Choroid plexus epithelial cell (primary cell): ENCODE measurements at regions not wholly inside any gene's neighbourhood (a gene's known extent, or its start where the extent isn't known, plus 50 kb on each side); places are given as distances from the start of the nearest gene placed in this dataset.
"Not testable (repeated sequence)": the region's sequence is repeated elsewhere in the genome, so short reads cannot be mapped to it uniquely, and the experiment has no call there.

Experiments
- DNase-seq: peaks from one replicate; pipeline ENCODE4 v3.0.0-alpha.2; 2010; ENCODE audit warnings: low read depth
- H3K4me3 ChIP-seq: 2 replicates; pipeline ENCODE4 v1.5.1; 2011; ENCODE audit warnings: low read depth, mild to moderate bottlenecking, control low read depth, low read length, moderate library complexity
- TF ChIP-seq, protein P1 (sequence below): conservative IDR thresholded peaks from 2 replicates; pipeline ENCODE4 v1.5.1; 2011; ENCODE audit warnings: low read depth, mild to moderate bottlenecking, control low read depth, inconsistent platforms, low read length, moderate library complexity

DNA sequence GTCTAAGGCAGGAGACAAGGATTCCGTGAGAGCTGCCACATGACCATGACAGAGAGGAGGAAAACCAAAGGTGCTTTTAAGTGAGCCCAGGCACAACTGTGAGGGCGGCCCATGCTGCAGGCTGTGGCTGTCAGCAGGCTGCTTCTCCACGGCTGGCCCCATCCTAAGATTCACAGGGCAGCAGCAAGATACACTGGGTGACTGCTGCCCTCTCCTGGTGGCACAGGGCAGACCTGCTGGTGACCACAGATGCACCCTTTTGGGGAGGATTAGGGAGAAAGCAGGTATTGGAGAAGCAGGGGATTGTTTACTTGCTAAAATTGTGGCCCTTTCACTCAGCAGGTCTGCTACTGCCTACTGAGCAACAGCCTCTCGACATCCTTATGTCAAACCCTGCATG lies 125.4 kb upstream of the ALDH3B2 start:
- not testable (repeated sequence) for H3K4me3 ChIP-seq, DNase-seq
- TF ChIP-seq, protein P1, sequence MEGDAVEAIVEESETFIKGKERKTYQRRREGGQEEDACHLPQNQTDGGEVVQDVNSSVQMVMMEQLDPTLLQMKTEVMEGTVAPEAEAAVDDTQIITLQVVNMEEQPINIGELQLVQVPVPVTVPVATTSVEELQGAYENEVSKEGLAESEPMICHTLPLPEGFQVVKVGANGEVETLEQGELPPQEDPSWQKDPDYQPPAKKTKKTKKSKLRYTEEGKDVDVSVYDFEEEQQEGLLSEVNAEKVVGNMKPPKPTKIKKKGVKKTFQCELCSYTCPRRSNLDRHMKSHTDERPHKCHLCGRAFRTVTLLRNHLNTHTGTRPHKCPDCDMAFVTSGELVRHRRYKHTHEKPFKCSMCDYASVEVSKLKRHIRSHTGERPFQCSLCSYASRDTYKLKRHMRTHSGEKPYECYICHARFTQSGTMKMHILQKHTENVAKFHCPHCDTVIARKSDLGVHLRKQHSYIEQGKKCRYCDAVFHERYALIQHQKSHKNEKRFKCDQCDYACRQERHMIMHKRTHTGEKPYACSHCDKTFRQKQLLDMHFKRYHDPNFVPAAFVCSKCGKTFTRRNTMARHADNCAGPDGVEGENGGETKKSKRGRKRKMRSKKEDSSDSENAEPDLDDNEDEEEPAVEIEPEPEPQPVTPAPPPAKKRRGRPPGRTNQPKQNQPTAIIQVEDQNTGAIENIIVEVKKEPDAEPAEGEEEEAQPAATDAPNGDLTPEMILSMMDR = peak; percentile 43

DNA sequence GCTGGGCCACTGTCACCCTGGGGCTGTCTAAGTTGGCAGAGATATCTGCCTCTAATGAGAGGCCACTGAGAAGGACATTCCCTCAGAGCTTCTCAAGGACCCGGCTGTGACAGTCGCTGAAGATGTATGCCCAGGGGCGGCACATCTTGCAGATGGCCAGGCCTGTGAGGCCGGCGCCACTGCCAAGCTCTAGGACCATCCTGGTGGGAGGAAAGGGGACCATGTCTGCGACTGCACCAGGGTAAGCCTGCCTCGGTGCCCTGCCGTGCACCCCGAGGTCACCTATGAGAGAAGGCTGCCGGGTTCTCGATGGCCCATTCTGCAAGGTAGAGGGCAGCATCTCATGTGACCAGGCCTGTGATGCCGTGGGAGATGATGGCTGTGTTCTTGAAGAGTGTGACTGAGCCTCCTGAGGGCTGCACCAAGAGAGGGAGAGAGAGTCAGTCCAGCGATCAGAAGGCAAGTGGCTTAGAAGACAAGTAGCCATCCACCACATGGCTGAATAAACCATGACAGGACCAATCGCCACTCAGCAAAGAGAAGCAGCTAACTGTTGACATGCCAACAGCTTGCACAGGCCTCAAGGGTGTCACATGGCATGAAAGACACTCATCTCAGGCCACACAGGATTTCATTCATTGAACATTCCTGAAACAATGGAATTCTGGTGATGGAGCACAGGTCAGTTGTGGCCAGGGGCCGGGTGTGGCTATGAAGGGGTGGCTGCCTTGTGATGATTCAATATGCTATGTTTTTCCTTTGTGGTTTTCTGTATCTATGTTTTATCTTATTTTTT lies 123.5 kb upstream of the ALDH3B2 start:
- peak; percentile 55 for DNase-seq
- H3K4me3 ChIP-seq = not testable (repeated sequence)

DNA sequence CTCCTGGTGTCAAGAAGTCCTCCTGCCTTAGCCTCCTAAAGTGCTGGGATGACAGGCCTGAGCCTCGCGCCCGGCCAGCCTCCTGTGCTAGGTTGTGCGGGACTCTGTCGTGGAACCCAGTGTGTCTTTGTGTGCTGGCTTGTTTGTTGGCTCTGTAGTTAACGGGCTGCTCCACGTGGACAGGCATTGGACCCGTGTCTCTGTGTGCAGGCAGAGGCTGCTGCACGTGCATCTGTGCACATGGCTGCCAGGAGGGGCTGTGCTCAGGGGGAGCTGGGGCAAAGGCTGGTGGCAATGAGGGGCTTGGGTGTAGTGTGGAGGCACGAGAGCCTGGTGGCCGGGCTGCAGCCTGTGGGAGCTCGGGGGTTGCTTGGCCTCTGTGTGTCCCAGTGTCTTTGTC lies 121.3 kb upstream of the ALDH3B2 start:
- H3K4me3 ChIP-seq = no peak overlapping the region
- TF ChIP-seq, protein P1 = no peak
- DNase-seq = no peak

DNA sequence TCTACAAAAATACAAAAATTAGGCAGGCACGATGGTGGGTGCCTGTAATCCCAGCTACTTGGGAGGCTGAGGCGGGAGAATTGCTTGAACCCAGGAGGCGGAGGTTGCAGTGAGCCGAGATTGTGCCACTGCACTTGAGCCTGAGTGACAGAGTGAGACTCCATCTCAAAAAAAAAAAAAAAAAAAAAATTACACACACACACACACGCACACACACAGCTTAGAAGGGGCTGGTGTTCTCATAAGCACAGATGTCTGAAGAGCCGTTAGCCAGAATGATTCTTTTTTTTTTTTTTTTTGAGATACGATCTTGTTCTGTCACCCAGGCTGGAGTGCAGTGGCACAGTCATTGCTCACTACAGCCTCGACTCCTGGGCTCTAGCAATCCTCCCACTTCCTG lies 119.3 kb upstream of the ALDH3B2 start:
- H3K4me3 ChIP-seq, DNase-seq: not testable (repeated sequence)

DNA sequence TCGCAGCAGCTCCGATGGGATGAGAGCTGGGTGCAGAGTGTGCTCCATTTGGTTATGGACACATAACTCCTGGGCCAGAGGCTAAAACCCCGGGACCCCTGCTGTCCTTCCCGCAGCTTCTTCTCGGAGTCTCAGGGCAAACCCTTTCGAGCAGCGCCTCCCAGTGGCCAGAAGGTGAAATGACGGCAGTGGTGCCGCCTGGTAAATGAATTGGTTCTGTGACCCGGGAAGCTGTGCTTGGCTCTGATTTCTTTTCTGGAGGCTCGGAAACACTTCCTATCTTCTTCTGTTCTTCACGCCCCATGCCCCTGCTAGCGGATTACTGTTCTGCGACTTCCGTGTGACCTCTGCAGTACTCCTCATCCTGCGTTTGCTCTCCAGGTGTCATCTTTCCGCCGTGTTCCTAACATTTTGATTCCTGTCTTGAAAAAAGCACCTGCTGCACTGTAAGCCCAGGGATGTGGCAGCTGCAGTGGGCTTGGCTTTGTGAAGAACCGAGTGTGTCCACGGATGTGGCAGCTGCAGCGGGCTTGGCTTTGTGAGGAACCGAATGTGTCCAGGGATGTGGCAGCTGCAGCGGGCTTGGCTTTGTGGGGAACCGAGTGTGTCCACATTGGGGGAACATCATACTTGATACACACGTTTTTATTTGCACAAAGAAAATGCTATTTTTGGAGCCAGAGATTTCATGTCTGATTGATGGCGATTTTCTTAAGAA lies 118.0 kb upstream of the ALDH3B2 start:
- DNase-seq, H3K4me3 ChIP-seq: not testable (repeated sequence)
- TF ChIP-seq, protein P1 = peak; percentile 53

DNA sequence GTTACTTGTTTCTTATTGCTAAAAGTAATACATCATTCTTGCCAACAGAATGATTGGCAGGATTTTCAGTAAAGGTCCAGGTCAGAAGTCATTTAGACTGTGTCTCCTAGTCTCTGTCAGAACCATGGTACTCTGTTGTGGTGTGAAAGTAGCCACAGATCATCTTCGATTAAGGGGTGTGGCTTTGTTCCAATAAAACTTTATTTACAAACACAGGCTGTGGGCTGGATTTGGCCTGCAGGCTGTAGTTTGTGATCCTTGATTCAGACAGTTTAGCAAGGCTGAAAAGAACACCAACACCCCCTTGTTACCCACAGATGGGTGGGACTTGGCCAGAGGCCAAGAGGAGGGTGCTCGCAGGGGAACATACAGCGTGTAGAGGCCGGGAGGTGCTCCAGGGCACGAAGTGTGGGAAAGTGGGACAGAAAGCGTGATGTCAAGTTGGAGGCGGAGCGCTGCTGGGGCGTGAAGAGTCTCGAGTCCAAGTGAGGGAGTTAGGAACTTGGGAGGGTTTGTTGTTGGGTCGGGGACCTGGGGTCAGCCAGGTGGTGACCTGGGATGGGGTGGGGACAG lies 117.3 kb upstream of the ALDH3B2 start:
- not testable (repeated sequence) for DNase-seq, H3K4me3 ChIP-seq

DNA sequence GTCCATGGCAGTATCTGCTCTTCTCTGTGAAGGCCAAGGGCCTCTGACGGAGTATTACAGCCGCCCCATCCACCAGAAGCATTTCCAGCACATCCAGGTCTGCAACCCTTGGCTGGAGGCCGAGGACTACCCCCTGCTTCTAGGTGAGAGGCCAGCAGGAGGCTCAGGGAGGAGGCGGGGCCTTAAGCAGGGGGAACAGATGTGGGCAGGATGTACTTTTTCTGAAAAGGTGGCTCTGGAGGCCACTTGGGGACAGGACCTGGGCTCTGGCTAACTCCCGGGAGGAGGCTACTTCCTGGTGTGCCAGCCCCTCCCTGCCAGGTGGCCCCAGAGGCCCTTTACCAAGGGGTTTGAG lies 113.9 kb upstream of the ALDH3B2 start:
- not testable (repeated sequence) for H3K4me3 ChIP-seq, DNase-seq

DNA sequence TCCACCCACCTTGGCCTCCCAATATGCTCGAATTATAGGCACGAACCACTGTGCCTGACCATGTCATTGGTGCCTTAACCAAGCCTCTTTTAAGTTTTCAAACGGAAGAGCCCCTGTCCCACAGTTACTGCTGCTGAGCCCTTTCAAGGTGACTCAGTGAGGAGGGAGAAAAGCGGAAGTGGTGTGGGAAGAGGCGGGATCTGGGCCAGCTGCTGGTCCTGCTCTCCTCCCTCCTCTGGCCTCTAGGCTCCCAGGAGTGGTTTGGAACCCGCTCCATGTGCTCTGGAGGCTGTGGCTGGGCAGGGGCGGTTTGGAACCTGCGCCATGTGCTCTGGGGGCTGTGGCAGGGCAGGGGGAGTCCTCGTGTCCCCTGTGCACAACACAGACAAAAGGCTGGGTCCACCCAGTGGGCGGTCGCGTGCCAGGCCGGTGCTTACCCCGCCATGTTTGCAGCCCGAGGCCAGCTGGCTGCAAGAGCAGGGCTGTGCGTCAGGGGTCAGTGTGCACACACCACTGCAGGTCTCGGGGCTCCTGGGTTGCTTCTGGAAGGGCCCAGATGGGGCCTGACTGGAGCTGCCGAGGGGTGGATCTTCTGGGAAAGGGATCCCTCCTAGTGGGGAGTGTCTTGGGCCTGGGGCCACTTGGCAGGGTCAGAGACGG lies 113.4 kb upstream of the ALDH3B2 start:
- H3K4me3 ChIP-seq, DNase-seq: not testable (repeated sequence)

DNA sequence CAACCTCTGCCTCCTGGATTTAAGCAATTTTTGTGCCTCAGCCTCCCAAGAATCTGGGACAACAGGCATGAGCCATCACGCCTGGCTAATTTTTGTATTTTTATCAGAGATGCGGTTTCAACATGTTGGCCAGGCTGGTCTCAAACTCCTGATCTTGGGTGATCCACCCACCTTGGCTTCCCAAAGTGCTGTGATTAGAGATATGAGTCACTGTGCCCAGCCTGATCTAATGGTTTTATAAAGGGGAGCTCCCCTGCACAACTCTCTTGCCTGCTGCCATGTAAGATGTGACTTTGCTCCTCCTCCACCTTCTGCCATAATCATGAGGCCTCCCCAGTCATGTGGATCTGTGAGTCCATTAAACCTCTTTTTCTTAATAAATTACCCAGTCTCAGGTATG lies 107.5 kb upstream of the ALDH3B2 start:
- H3K4me3 ChIP-seq, DNase-seq: not testable (repeated sequence)

DNA sequence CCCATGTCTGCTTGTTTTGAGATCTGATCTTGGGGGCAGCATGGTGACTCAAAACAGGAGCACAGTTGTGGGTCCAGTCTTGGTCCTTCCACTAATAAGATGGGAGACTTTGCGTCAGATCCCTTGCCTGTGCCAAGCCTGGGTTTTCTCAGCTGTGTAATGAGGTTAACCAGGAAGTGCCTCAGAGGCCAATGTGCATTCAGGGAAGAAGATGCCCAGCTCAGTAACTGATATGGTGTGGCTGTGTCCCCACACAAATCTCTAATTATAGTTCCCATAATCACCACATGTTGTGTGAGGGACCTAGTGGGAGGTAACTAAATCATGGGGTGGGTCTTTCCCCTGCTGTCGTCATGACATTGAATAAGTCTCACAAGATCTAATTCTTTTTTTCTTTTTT lies 107.1 kb upstream of the ALDH3B2 start:
- not testable (repeated sequence) for H3K4me3 ChIP-seq, DNase-seq
